ENCODE measurements at regions not wholly inside any gene's neighbourhood (a gene's known extent, or its start where the extent isn't known, plus 50 kb on each side); places are given as distances from the start of the nearest gene placed in this dataset.
"Not testable (repeated sequence)": the region's sequence is repeated elsewhere in the genome, so short reads cannot be mapped to it uniquely, and the experiment has no call there.

- DNase-seq (ENCODE audit: low spot score in 2 of 2) (no peak), FAIRE-seq (no peak)
Observed at GRCh38 chr6:30832864-30833263, 51.5 kb upstream of the DDR1 start.

- FAIRE-seq (no peak), DNase-seq (ENCODE audit: low spot score in 2 of 2) (no peak)
Observed at GRCh38 chr6:30830438-30830837, 53.9 kb upstream of the DDR1 start.

GRCh38 chr6:30829639-30830255 lies 54.6 kb upstream of the DDR1 start:
- no peak for DNase-seq (ENCODE audit: low spot score in 2 of 2)
- FAIRE-seq = no peak

- no peak for FAIRE-seq
- DNase-seq (ENCODE audit: low spot score in 2 of 2) = no peak
Observed at GRCh38 chr6:30829033-30829432, 55.3 kb upstream of the DDR1 start.

GRCh38 chr6:30828027-30828962 lies 56.0 kb upstream of the DDR1 start:
- DNase-seq (ENCODE audit: low spot score in 2 of 2) = peak; percentile 55 to 76

GRCh38 chr6:30826961-30827342 lies 57.4 kb upstream of the DDR1 start:
- DNase-seq (ENCODE audit: low spot score in 2 of 2) (no peak), FAIRE-seq (no peak)

More at GRCh38 chr6:30828027-30828962, 56.0 kb upstream of the DDR1 start:
- FAIRE-seq = peak; percentile 43

GRCh38 chr6:30824698-30825097 lies 59.6 kb upstream of the DDR1 start:
- no peak for FAIRE-seq
- no peak for DNase-seq (ENCODE audit: low spot score in 2 of 2)

GRCh38 chr6:30823534-30823865 lies 60.8 kb upstream of the DDR1 start:
- FAIRE-seq (no peak), DNase-seq (ENCODE audit: low spot score in 2 of 2) (no peak)

GRCh38 chr6:30821862-30822784 lies 62.2 kb upstream of the DDR1 start:
- no peak for FAIRE-seq
- DNase-seq (ENCODE audit: low spot score in 2 of 2) = peak; percentile 33 to 48

GRCh38 chr6:30820193-30820592 lies 64.1 kb upstream of the DDR1 start:
- DNase-seq (ENCODE audit: low spot score in 2 of 2) (no peak), FAIRE-seq (no peak)

- no peak for FAIRE-seq
- no peak for DNase-seq (ENCODE audit: low spot score in 2 of 2)
Observed at GRCh38 chr6:30819297-30819917, 64.9 kb upstream of the DDR1 start.

GRCh38 chr6:30818391-30818841 lies 65.9 kb upstream of the DDR1 start:
- no peak for FAIRE-seq

GRCh38 chr6:30816791-30817739 lies 67.3 kb upstream of the DDR1 start:
- no peak for FAIRE-seq
- no peak for DNase-seq (ENCODE audit: low spot score in 2 of 2)

More at GRCh38 chr6:30818391-30818841, 65.9 kb upstream of the DDR1 start:
- DNase-seq (ENCODE audit: low spot score in 2 of 2) = no peak

GRCh38 chr6:30816296-30816695 lies 68.0 kb upstream of the DDR1 start:
- not testable (repeated sequence) for DNase-seq (ENCODE audit: low spot score in 2 of 2); FAIRE-seq

GRCh38 chr6:30815041-30815742 lies 69.1 kb upstream of the DDR1 start:
- DNase-seq (ENCODE audit: low spot score in 2 of 2); FAIRE-seq: not testable (repeated sequence)

GRCh38 chr6:30814146-30815040 lies 69.9 kb upstream of the DDR1 start:
- DNase-seq (ENCODE audit: low spot score in 2 of 2) (no peak), FAIRE-seq (no peak)

GRCh38 chr6:30813631-30814145 lies 69.3 kb upstream of the IER3 start:
- FAIRE-seq (no peak), DNase-seq (ENCODE audit: low spot score in 2 of 2) (no peak)
